ENCODE measurements at regions not wholly inside any gene's neighbourhood (a gene's known extent, or its start where the extent isn't known, plus 50 kb on each side); places are given as distances from the start of the nearest gene placed in this dataset.
"Not testable (repeated sequence)": the region's sequence is repeated elsewhere in the genome, so short reads cannot be mapped to it uniquely, and the experiment has no call there.

DNA sequence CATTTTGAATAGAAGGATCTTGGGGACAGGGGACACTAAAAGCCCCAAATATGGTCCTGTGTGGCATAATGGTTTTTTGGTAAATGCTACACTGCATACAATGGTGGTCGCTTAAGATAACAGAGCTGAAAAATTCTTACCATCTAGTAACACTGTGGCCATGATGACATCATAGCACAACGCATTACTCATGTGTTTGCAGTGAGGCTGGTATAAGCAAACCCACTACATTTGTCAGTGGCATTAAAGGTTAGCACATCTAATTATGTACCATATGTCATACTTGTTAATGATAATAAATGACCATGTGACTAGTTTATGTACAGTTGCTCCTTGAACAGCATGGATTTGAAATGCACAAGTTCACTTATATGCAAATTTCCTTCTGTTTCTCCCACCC is 188.4 kb upstream of the TPTE start:
- not testable (repeated sequence) for TF ChIP-seq EZH2 (IDR thresholded peaks at IDR 0.05; ENCODE audit: low read depth, unreplicated experiment); EZH2phosphoT487 (IDR thresholded peaks at IDR 0.05; ENCODE audit: unreplicated experiment)
- TF ChIP-seq, protein P1, sequence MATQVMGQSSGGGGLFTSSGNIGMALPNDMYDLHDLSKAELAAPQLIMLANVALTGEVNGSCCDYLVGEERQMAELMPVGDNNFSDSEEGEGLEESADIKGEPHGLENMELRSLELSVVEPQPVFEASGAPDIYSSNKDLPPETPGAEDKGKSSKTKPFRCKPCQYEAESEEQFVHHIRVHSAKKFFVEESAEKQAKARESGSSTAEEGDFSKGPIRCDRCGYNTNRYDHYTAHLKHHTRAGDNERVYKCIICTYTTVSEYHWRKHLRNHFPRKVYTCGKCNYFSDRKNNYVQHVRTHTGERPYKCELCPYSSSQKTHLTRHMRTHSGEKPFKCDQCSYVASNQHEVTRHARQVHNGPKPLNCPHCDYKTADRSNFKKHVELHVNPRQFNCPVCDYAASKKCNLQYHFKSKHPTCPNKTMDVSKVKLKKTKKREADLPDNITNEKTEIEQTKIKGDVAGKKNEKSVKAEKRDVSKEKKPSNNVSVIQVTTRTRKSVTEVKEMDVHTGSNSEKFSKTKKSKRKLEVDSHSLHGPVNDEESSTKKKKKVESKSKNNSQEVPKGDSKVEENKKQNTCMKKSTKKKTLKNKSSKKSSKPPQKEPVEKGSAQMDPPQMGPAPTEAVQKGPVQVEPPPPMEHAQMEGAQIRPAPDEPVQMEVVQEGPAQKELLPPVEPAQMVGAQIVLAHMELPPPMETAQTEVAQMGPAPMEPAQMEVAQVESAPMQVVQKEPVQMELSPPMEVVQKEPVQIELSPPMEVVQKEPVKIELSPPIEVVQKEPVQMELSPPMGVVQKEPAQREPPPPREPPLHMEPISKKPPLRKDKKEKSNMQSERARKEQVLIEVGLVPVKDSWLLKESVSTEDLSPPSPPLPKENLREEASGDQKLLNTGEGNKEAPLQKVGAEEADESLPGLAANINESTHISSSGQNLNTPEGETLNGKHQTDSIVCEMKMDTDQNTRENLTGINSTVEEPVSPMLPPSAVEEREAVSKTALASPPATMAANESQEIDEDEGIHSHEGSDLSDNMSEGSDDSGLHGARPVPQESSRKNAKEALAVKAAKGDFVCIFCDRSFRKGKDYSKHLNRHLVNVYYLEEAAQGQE (IDR thresholded peaks at IDR 0.05; ENCODE audit: unreplicated experiment), result not testable (repeated sequence)
- TF ChIP-seq, protein P2, sequence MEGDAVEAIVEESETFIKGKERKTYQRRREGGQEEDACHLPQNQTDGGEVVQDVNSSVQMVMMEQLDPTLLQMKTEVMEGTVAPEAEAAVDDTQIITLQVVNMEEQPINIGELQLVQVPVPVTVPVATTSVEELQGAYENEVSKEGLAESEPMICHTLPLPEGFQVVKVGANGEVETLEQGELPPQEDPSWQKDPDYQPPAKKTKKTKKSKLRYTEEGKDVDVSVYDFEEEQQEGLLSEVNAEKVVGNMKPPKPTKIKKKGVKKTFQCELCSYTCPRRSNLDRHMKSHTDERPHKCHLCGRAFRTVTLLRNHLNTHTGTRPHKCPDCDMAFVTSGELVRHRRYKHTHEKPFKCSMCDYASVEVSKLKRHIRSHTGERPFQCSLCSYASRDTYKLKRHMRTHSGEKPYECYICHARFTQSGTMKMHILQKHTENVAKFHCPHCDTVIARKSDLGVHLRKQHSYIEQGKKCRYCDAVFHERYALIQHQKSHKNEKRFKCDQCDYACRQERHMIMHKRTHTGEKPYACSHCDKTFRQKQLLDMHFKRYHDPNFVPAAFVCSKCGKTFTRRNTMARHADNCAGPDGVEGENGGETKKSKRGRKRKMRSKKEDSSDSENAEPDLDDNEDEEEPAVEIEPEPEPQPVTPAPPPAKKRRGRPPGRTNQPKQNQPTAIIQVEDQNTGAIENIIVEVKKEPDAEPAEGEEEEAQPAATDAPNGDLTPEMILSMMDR (conservative IDR thresholded peaks at IDR 0.05; ENCODE audit: low read depth in 2 of 2), result not testable (repeated sequence)
